ENCODE measurements at regions not wholly inside any gene's neighbourhood (a gene's known extent, or its start where the extent isn't known, plus 50 kb on each side); places are given as distances from the start of the nearest gene placed in this dataset.

DNA sequence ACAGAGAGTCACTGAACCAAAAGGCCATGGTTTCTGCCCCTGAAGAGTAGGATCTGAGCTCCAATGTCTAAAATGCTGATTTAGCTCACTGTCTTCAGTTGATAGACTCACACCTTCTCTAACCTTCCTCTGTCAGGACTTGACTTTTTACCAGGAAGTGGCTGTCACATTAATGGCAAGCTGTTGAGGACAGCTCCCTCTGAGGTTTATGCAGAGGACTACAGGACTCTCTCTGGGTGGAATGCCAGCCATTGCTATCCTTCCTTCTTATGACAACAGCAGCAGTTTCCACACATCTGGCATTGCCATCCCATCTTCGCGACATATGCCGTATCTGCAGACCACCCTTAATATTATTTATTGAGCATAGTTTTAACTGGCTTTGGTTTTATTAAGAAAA is 103.8 kb upstream of the PRICKLE2 start:
- TF ChIP-seq, protein P1, sequence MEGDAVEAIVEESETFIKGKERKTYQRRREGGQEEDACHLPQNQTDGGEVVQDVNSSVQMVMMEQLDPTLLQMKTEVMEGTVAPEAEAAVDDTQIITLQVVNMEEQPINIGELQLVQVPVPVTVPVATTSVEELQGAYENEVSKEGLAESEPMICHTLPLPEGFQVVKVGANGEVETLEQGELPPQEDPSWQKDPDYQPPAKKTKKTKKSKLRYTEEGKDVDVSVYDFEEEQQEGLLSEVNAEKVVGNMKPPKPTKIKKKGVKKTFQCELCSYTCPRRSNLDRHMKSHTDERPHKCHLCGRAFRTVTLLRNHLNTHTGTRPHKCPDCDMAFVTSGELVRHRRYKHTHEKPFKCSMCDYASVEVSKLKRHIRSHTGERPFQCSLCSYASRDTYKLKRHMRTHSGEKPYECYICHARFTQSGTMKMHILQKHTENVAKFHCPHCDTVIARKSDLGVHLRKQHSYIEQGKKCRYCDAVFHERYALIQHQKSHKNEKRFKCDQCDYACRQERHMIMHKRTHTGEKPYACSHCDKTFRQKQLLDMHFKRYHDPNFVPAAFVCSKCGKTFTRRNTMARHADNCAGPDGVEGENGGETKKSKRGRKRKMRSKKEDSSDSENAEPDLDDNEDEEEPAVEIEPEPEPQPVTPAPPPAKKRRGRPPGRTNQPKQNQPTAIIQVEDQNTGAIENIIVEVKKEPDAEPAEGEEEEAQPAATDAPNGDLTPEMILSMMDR (IDR thresholded peaks at IDR 0.05; ENCODE audit: extremely low read depth, insufficient read depth, missing control alignments), result no peak
- no peak for DNase-seq (ENCODE audit: low spot score)
- in situ Hi-C loops (cut with MboI; ENCODE audit: low pct_unique_long_range_greater_than_20kb, low sequenced_read_pairs, unreplicated experiment), result no loop called here

DNA sequence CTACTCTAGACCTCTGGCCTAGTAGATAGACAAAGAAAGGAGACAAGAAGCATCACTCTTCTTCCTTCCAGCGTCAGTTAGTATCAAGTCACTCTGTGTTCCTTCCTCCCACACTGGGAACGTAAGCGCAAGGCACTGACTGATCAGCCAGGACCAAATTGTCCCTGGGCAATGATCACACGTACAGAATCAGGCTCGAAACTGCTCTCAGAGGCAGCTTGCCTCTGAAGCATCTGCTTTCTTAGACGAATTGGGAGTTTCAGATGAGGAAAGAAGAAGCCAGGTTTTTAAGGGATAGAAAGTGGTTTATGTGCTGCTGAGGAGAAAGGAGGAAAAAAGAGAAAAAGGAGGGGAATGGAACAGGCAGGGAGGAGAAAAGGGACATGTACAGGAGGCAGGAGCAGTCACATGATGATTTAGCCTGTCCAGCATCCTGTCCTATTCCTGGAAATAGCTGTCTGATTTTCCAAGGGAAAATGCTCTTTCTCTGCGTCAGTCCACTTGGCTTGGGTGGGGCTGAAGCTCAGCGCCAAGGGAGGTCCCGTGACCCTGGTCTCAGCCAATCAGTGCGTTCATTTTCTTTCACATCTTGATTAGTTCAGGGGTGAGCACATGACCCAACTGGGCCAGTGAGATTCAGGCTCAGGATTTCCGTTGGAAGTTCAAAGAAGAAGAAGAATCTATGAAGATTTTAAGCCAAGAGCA is 102.0 kb upstream of the PRICKLE2 start:
- in situ Hi-C loops (cut with MboI; ENCODE audit: low pct_unique_long_range_greater_than_20kb, low sequenced_read_pairs, unreplicated experiment), result no loop called here
- no peak for DNase-seq (ENCODE audit: low spot score)
- TF ChIP-seq, protein P1 (IDR thresholded peaks at IDR 0.05; ENCODE audit: extremely low read depth, insufficient read depth, missing control alignments), result no peak

GRCh38 chr3:64321747-64322146 is 96.5 kb upstream of the PRICKLE2 start:
- in situ Hi-C loops (cut with MboI; ENCODE audit: low pct_unique_long_range_greater_than_20kb, low sequenced_read_pairs, unreplicated experiment), result no loop called here
- DNase-seq (ENCODE audit: low spot score), result no peak
- TF ChIP-seq, protein P1 (IDR thresholded peaks at IDR 0.05; ENCODE audit: extremely low read depth, insufficient read depth, missing control alignments), result no peak

DNA sequence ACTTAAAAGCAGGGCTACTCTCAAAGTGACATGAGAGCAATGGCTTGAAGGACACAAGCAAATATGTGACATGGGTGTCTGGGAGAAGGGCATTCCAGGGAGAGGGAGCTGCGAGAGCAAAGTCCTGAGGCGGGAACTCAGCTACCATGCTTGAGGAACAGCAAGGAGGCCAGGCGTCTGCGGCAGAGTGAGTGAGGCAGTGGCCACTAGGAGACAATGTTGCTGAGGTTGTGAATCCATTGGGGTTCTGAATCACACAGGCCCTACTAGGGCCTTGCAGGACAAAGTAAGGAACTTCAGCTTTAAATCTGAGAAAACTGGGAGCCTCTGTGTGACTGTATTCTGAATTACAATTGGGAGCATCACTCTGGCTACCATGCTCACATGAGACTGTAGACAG is 94.1 kb upstream of the PRICKLE2 start:
- TF ChIP-seq, protein P1 (IDR thresholded peaks at IDR 0.05; ENCODE audit: extremely low read depth, insufficient read depth, missing control alignments), result no peak
- DNase-seq (ENCODE audit: low spot score), result no peak
- in situ Hi-C loops (cut with MboI; ENCODE audit: low pct_unique_long_range_greater_than_20kb, low sequenced_read_pairs, unreplicated experiment), result no loop called here

DNA sequence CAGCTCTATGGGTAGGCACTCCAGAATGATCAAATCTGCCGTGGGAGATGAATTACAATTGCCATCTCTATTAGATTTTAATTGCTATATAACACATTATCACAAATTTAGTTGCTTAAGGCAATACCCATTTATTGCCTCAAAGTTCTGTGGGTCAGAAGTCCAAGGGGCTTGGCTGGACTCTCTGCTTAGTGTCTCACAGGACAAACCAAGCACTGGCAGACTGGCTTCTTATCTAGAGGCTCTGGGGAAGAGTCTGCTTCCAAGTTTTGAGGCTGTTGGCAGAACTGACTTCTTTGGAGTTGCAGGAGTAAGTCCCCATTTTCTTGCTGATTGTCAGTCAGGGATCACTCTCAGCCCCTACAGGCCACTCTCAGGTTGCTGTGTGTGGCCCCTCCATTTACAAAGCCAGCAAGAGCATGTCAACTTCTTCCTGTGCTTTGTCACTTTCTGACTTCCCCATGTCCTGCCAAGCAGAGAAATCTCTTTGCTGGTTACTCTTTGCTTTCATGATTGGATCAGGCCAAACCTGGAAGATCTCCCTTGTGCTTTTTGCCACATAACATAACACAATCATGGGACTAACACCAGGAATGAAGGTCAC is 93.5 kb upstream of the PRICKLE2 start:
- in situ Hi-C loops (cut with MboI; ENCODE audit: low pct_unique_long_range_greater_than_20kb, low sequenced_read_pairs, unreplicated experiment), result no loop called here
- TF ChIP-seq, protein P1 (IDR thresholded peaks at IDR 0.05; ENCODE audit: extremely low read depth, insufficient read depth, missing control alignments), result no peak
- no peak for DNase-seq (ENCODE audit: low spot score)

DNA sequence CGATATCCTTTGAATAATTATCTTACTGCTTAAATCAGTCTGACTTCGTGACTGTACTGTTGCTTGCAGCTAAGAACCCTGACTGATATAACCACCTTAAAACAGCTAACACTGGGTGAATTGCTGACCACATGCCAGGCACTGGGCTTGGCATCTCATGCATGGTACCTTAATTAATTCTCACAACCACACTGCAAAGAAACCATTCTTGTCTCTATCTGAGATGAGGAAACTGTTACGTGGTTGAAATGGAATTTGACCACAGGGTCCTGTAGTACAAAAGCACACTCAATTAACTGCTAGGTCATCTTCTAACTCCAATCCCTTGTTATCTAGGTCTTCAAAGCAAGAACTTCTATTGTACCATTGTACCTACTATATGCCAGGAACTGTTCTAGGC is 92.7 kb upstream of the PRICKLE2 start:
- TF ChIP-seq, protein P1 (IDR thresholded peaks at IDR 0.05; ENCODE audit: extremely low read depth, insufficient read depth, missing control alignments), result no peak
- DNase-seq (ENCODE audit: low spot score), result no peak
- in situ Hi-C loops (cut with MboI; ENCODE audit: low pct_unique_long_range_greater_than_20kb, low sequenced_read_pairs, unreplicated experiment), result no loop called here
